ENCODE measurements at regions not wholly inside any gene's neighbourhood (a gene's known extent, or its start where the extent isn't known, plus 50 kb on each side); places are given as distances from the start of the nearest gene placed in this dataset.

GRCh38 chr5:101461455-101461854 is 558.4 kb upstream of the ST8SIA4 start:
- TF ChIP-seq SIN3A (conservative IDR thresholded peaks at IDR 0.05 in 1 of 2, IDR thresholded peaks at IDR 0.05 in 1 of 2; ENCODE audit: low read depth in 1 of 2, low read length in 2 of 2) (no peak), TBP (IDR thresholded peaks at IDR 0.05; ENCODE audit: low read depth, low read length) (no peak)
- FAIRE-seq = no peak
- H3K79me2 ChIP-seq (ENCODE audit: control insufficient read depth in 1 of 2, insufficient read depth in 2 of 2, low read length in 2 of 2) = no peaks in the 10 kb centered on the region

More at GRCh38 chr5:101461455-101461854, 558.4 kb upstream of the ST8SIA4 start:
- Histone ChIP-seq H3K18ac (ENCODE audit: extremely low read depth, low read length) (no peak overlapping the region), H3K27me3 (replicated peaks in 1 of 4; ENCODE audit: control insufficient read depth in 3 of 4, extremely low read depth in 1 of 4, insufficient read depth in 3 of 4, low read length in 3 of 4) (no peaks in the 10 kb centered on the region), H3K4me3 (ENCODE audit: extremely low read depth in 1 of 4, insufficient read depth in 2 of 4, low read depth in 3 of 4, low read length in 4 of 4) (no peak overlapping the region), H2AFZ (ENCODE audit: low read length) (no peak overlapping the region), H4K20me1 (replicated peaks in 1 of 2; ENCODE audit: control insufficient read depth in 1 of 2, insufficient read depth in 2 of 2, low read length in 2 of 2) (no peaks in the 10 kb centered on the region), H3K9ac (replicated peaks in 1 of 4; ENCODE audit: extremely low read depth in 1 of 4, low read depth in 3 of 4, low read length in 3 of 4) (no peak overlapping the region), H3K27ac (ENCODE audit: low read depth, low read length) (no peak overlapping the region), H2BK15ac (ENCODE audit: low read length) (no peak overlapping the region), H3K56ac (replicated peaks; ENCODE audit: insufficient read length, low read depth, low read length) (no peak overlapping the region), H3K4me2 (ENCODE audit: insufficient read depth in 1 of 2, low read depth in 2 of 2, low read length in 2 of 2) (no peak overlapping the region), H2BK12ac (ENCODE audit: low read depth, low read length) (no peak overlapping the region), H4K91ac (replicated peaks; ENCODE audit: insufficient read length, low read length) (no peak overlapping the region), H3K14ac (ENCODE audit: insufficient read length) (no peak overlapping the region), H2AK5ac (ENCODE audit: low read depth, low read length) (no peak overlapping the region), H2BK120ac (replicated peaks; ENCODE audit: low read depth, low read length) (no peak overlapping the region), H3K23ac (ENCODE audit: insufficient read length) (no peak overlapping the region), H3K23me2 (ENCODE audit: low read depth, low read length) (no peaks in the 10 kb centered on the region; the same call in 1 of the 2 replicates), H3K4ac (replicated peaks; ENCODE audit: insufficient read length, low read depth, low read length) (no peak overlapping the region), H3K9me3 (ENCODE audit: insufficient read depth in 2 of 2, low read depth in 1 of 2, low read length in 1 of 2) (no peaks in the 10 kb centered on the region), H4K8ac (ENCODE audit: extremely low read depth, insufficient read depth, low read length) (no peak overlapping the region), H3K4me1 (replicated peaks in 1 of 4; ENCODE audit: control insufficient read depth in 3 of 4, insufficient read depth in 4 of 4, low read length in 3 of 4) (no peaks in the 10 kb centered on the region), H2BK20ac (ENCODE audit: low read length) (no peak overlapping the region), H4K5ac (ENCODE audit: insufficient read length, low read depth, low read length) (no peak overlapping the region), H3K79me1 (ENCODE audit: low read depth, low read length) (no peaks in the 10 kb centered on the region), H2BK5ac (ENCODE audit: low read depth, low read length) (no peak overlapping the region), H3K36me3 (ENCODE audit: control insufficient read depth in 2 of 4, insufficient read depth in 4 of 4, low read length in 3 of 4) (no peaks in the 10 kb centered on the region)
- no peak for DNase-seq (ENCODE audit: low read depth in 1 of 2, low spot score in 2 of 2)
- CTCF ChIA-PET (ENCODE audit: partially characterized antibody) = no interaction called here
- POLR2A ChIA-PET (ENCODE audit: partially characterized antibody) = no interaction called here

All from H1 (cell line).